Retina (tissue), 1 donor: ENCODE measurements at regions not wholly inside any gene's neighbourhood (a gene's known extent, or its start where the extent isn't known, plus 50 kb on each side); places are given as distances from the start of the nearest gene placed in this dataset.

Source experiments
- DNase-seq: peaks from one replicate; pipeline ENCODE4 v3.0.0-alpha.2; 2016

GRCh38 chr13:76795701-76796695 is 90.2 kb downstream of the KCTD12 start:
- no peak for DNase-seq

GRCh38 chr13:76792731-76793347 is 93.4 kb downstream of the KCTD12 start:
- DNase-seq = no peak

GRCh38 chr13:76790980-76791819 is 95.0 kb downstream of the KCTD12 start:
- no peak for DNase-seq

- peak; percentile 32 for DNase-seq
Measured at GRCh38 chr13:76790526-76790925, 95.7 kb downstream of the KCTD12 start.

GRCh38 chr13:76783798-76784197 is 102.4 kb downstream of the KCTD12 start:
- DNase-seq = no peak

GRCh38 chr13:76778853-76779252 is 107.4 kb downstream of the KCTD12 start:
- no peak for DNase-seq

- no peak for DNase-seq
Measured at GRCh38 chr13:76777096-76777495, 109.1 kb downstream of the KCTD12 start.

- DNase-seq = no peak
Measured at GRCh38 chr13:76775088-76775740, 111.0 kb downstream of the KCTD12 start.

GRCh38 chr13:76773448-76774094 is 112.6 kb downstream of the KCTD12 start:
- no peak for DNase-seq

GRCh38 chr13:76772241-76772640 is 114.0 kb downstream of the KCTD12 start:
- DNase-seq = no peak

GRCh38 chr13:76769271-76769791 is 116.9 kb downstream of the KCTD12 start:
- no peak for DNase-seq

- no peak for DNase-seq
Measured at GRCh38 chr13:76768384-76768783, 117.8 kb downstream of the KCTD12 start.

- DNase-seq = no peak
Measured at GRCh38 chr13:76764916-76765315, 121.3 kb downstream of the KCTD12 start.

GRCh38 chr13:76764429-76764828 is 121.8 kb downstream of the KCTD12 start:
- DNase-seq = no peak

- no peak for DNase-seq
Measured at GRCh38 chr13:76762721-76763120, 123.5 kb downstream of the KCTD12 start.

GRCh38 chr13:76759877-76760276 is 126.3 kb downstream of the KCTD12 start:
- no peak for DNase-seq

- peak; percentile 9 for DNase-seq
Measured at GRCh38 chr13:76758738-76759137, 127.5 kb downstream of the KCTD12 start.

- DNase-seq = peak; percentile 62
Measured at GRCh38 chr13:76758257-76758656, 127.9 kb downstream of the KCTD12 start.

- no peak for DNase-seq
Measured at GRCh38 chr13:76756451-76756850, 129.8 kb downstream of the KCTD12 start.

GRCh38 chr13:76754414-76754813 is 131.8 kb downstream of the KCTD12 start:
- DNase-seq = no peak

- DNase-seq = no peak
Measured at GRCh38 chr13:76751278-76751677, 134.9 kb downstream of the KCTD12 start.

GRCh38 chr13:76750126-76750525 is 136.1 kb downstream of the KCTD12 start:
- DNase-seq = no peak
